ENCODE measurements at regions not wholly inside any gene's neighbourhood (a gene's known extent, or its start where the extent isn't known, plus 50 kb on each side); places are given as distances from the start of the nearest gene placed in this dataset.

- H3K4me1 ChIP-seq = no peaks in the 10 kb centered on the region
- intact Hi-C loops (cut with DNase I) = no loop called here
- no peak overlapping the region for H3K4me3 ChIP-seq
- H3K27me3 ChIP-seq (ENCODE audit: low read depth) = no peaks in the 10 kb centered on the region
- DNase-seq (no peak), ATAC-seq (no peak)
- H3K36me3 ChIP-seq = no peaks in the 10 kb centered on the region
- no peak overlapping the region for H3K27ac ChIP-seq
- H3K9me3 ChIP-seq = peaks cover 3% of the 10 kb centered on the region
- no peak for TF ChIP-seq CTCF (IDR thresholded peaks at IDR 0.05)
Measured at GRCh38 chr13:89227356-89227755, 1556.2 kb downstream of the SLITRK5 start.

GRCh38 chr13:89238496-89238895 is 1567.3 kb downstream of the SLITRK5 start:
- Histone ChIP-seq H3K4me3 (no peak overlapping the region), H3K27ac (no peak overlapping the region), H3K4me1 (no peaks in the 10 kb centered on the region), H3K9me3 (no peaks in the 10 kb centered on the region), H3K27me3 (ENCODE audit: low read depth) (no peaks in the 10 kb centered on the region), H3K36me3 (no peaks in the 10 kb centered on the region)
- ATAC-seq (no peak), DNase-seq (no peak)
- intact Hi-C loops (cut with DNase I) = no loop called here
- no peak for TF ChIP-seq CTCF (IDR thresholded peaks at IDR 0.05)

- H3K27ac ChIP-seq = no peak overlapping the region
- no peaks in the 10 kb centered on the region for H3K9me3 ChIP-seq
- TF ChIP-seq CTCF (IDR thresholded peaks at IDR 0.05) = no peak
- DNase-seq = no peak
- intact Hi-C loops (cut with DNase I) = no loop called here
- H3K4me3 ChIP-seq = no peak overlapping the region
- no peak for ATAC-seq
- no peaks in the 10 kb centered on the region for H3K36me3 ChIP-seq
- H3K4me1 ChIP-seq = no peaks in the 10 kb centered on the region
- H3K27me3 ChIP-seq (ENCODE audit: low read depth) = no peaks in the 10 kb centered on the region
Measured at GRCh38 chr13:89239361-89240127, 1568.4 kb downstream of the SLITRK5 start.

- intact Hi-C loops (cut with DNase I) = no loop called here
- no peak for TF ChIP-seq CTCF (IDR thresholded peaks at IDR 0.05)
- DNase-seq (no peak), ATAC-seq (no peak)
- Histone ChIP-seq H3K36me3 (no peaks in the 10 kb centered on the region), H3K4me1 (no peaks in the 10 kb centered on the region), H3K4me3 (no peak overlapping the region), H3K9me3 (peaks cover 14% of the 10 kb centered on the region), H3K27me3 (ENCODE audit: low read depth) (no peaks in the 10 kb centered on the region), H3K27ac (no peak overlapping the region)
Measured at GRCh38 chr13:89255844-89256406, 1584.8 kb downstream of the SLITRK5 start.

GRCh38 chr13:89267734-89268133 is 1596.6 kb downstream of the SLITRK5 start:
- intact Hi-C loops (cut with DNase I) = no loop called here
- Histone ChIP-seq H3K27ac (no peak overlapping the region), H3K36me3 (no peaks in the 10 kb centered on the region), H3K9me3 (no peaks in the 10 kb centered on the region), H3K4me3 (no peak overlapping the region), H3K27me3 (ENCODE audit: low read depth) (no peaks in the 10 kb centered on the region), H3K4me1 (no peaks in the 10 kb centered on the region)
- no peak for TF ChIP-seq CTCF (IDR thresholded peaks at IDR 0.05)
- DNase-seq = no peak
- no peak for ATAC-seq

Measured in lower lobe of right lung (tissue), 2 donors.